Pancreas (tissue), 10 donors: ENCODE measurements at regions not wholly inside any gene's neighbourhood (a gene's known extent, or its start where the extent isn't known, plus 50 kb on each side); places are given as distances from the start of the nearest gene placed in this dataset.
"Not testable (repeated sequence)": the region's sequence is repeated elsewhere in the genome, so short reads cannot be mapped to it uniquely, and the experiment has no call there.

Experiments used
- ATAC-seq, 4 donors: fragments of 200-7000 bp; cut with Tn5 transposase; one replicate each; pipeline versions ENCODE4 v1.8.0 to v1.9.1; 2020; ENCODE audit warnings: mild to moderate bottlenecking in 4 of 4, moderate library complexity in 4 of 4
- DNase-seq, 6 donors: peaks; one replicate each; pipeline ENCODE4 v3.0.0-alpha.2; 2020
- FAIRE-seq: peaks from 2 replicates; lab custom pipeline; 2012; peaks lifted over from hg19 to GRCh38; lab: Jason Lieb, UNC
- H3K27ac ChIP-seq, 4 donors: fragments of 200-600 bp; sonication (generic); 1 replicate in 3 of 4; 2 replicates in 1 of 4; pipeline versions ENCODE4 v1.5.0 to v1.8.0; 2020
- H3K27me3 ChIP-seq, 4 donors: fragments of 200-600 bp; one replicate each; pipeline ENCODE4 v1.8.0; 2021
- H3K36me3 ChIP-seq, 3 donors: fragments of 200-600 bp; sonication (generic) in 1 of 3; one replicate each; pipeline versions ENCODE4 v1.5.0 to v1.8.0; 2020 to 2021
- H3K4me1 ChIP-seq, 3 donors: fragments of 200-600 bp; one replicate each; pipeline ENCODE4 v1.8.0; 2021
- H3K4me3 ChIP-seq, 4 donors: fragments of 200-600 bp; sonication (generic) in 2 of 4; one replicate each; pipeline versions ENCODE4 v1.5.0 to v1.8.0; 2020 to 2021
- H3K9me3 ChIP-seq, 4 donors: fragments of 200-600 bp; one replicate each; pipeline ENCODE4 v1.8.0; 2021
- CTCF ChIP-seq, 4 donors: fragments of 200-600 bp; sonication (generic) in 3 of 4; IDR thresholded peaks; one replicate each; pipeline versions ENCODE4 v1.5.0 to v1.8.0; 2021; ENCODE audit warnings: antibody characterized with exemption in 4 of 4
- WGBS, 2 donors: extraction: QIAGEN DNeasy Blood & Tissue Kit; methylation state at CpG; one replicate each; pipeline ENCODE4 v1.1.7; 2013; 5-methylcytosine and 5-hydroxymethylcytosine counted together
- intact Hi-C, 3 donors: fragments of 100-400 bp; cut with DNase I; formaldehyde crosslinking; loops; one replicate each; pipeline versions ENCODE4 v1.11.1 to v1.14.2; 2022
- donor health status: healthy with polysubstance abuse.
- donor health status: DM: no; HTN: no; CAD: no; lungs with moderate emphysema.
- donor health status: DM: no; HTN: no; CAD: no.
- donor health status: control.
- donor health status: control.
- donor health status: Bipolar disorder and iron deficiency.
- donor health status: DM: yes; HTN: yes; CAD: no.
- donor health status: DM: no; HTN: no; CAD: no.
- donor health status: DM: no; HTN: no; CAD: no.
- donor health status: DM: yes; HTN: yes; CAD: no.

DNA sequence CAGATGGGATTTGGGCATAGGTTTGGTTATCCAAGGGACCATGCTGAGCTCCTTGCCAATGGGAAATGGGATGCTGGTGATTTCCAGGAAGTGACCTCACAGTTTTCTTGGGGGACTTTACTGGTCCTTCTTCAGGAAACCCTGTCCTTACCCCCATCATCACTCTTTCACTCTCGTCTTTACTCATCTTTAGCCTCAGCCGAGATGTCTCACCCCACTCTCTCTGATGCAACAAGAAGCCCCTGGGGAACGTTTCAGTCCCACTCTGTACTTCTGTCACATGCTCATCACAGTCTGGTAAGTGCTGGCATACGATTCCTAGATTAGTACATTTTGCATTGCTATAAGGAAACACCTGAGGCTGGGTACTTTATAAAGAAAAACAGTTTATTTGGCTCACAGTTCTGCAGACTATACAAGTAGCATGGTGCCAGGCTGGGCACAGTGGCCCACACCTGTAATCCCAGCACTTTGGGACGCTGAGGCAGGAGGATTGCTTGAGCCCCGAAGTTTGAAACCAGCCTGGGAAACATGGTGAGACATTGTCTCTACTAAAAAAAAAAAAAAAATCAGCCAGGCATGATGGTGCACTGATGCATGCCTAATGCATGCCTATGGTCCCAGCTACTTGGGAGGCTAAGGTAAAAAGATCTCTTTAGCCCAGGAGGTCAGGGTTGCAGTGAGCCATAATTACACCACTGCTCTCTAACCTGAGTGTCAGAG lies 63.5 kb upstream of the VKORC1L1 start:
- Histone ChIP-seq H3K9me3 (no peaks in the 10 kb centered on the region), H3K4me1 (no peaks in the 10 kb centered on the region), H3K27ac (no peak overlapping the region), H3K4me3 (no peak overlapping the region), H3K27me3 (no peaks in the 10 kb centered on the region), H3K36me3 (no peaks in the 10 kb centered on the region)
- TF ChIP-seq CTCF (IDR thresholded peaks at IDR 0.05): no peak
- WGBS, 2 donors: 74 to 79% methylated on average over 6 of the region's 6 CpGs
- intact Hi-C loops: no loop called here
- no peak for FAIRE-seq
- no peak for DNase-seq
- ATAC-seq: no peak

DNA sequence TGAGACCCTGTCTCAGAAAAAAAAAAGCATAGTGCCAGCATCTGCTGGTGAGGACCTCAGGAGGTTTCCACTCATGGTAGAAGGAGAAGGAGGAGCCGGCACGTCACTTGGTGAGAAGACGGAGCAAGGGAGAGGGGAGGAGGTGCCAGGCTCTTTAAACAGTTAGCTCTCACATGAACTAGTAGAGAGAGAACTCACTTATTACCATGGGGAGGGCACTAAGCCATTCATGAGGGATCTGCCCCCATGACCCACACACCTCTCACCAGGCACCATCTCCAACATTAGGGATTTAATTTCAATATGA lies 62.9 kb upstream of the VKORC1L1 start:
- no peak for FAIRE-seq

DNA sequence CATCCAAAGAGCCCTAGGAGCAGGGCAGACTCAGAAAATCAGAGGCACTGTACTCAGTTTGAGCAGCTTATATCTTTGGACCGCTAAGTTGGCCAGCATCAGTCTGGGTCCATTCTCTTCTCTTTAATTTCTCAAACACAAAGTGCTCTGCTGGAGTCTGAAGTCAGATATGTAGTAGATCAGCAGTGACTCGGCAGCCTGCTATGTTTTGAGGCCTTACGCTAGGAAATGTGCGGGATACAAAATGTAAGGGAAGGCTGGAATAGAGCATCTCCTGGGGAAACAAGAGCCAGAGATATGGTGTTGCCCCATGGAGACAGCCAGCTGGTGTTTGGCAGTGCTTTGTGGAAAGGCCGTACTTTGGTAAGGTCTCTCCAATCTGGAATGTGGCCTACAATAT lies 60.6 kb upstream of the VKORC1L1 start:
- no peaks in the 10 kb centered on the region for H3K27me3 ChIP-seq
- H3K4me1 ChIP-seq: no peaks in the 10 kb centered on the region
- H3K27ac ChIP-seq: no peak overlapping the region
- H3K9me3 ChIP-seq: no peaks in the 10 kb centered on the region
- DNase-seq (no peak), ATAC-seq (no peak), FAIRE-seq (no peak)
- TF ChIP-seq CTCF (IDR thresholded peaks at IDR 0.05): no peak
- 84 to 88% methylated on average over 5 of the region's 5 CpGs for WGBS, 2 donors
- H3K4me3 ChIP-seq: no peak overlapping the region
- H3K36me3 ChIP-seq: no peaks in the 10 kb centered on the region
- intact Hi-C loops: no loop called here

More for the DNA sequence above, 62.9 kb upstream of the VKORC1L1 start:
- DNase-seq (no peak), ATAC-seq (no peak)
- intact Hi-C loops: no loop called here
- WGBS, 2 donors: 82 to 83% methylated on average over 3 of the region's 3 CpGs
- Histone ChIP-seq H3K4me3 (no peak overlapping the region), H3K9me3 (no peaks in the 10 kb centered on the region), H3K27ac (no peak overlapping the region), H3K36me3 (no peaks in the 10 kb centered on the region), H3K4me1 (no peaks in the 10 kb centered on the region), H3K27me3 (no peaks in the 10 kb centered on the region)
- TF ChIP-seq CTCF (IDR thresholded peaks at IDR 0.05): no peak

GRCh38 chr7:65814556-65815167 lies 58.2 kb upstream of the VKORC1L1 start:
- ATAC-seq, intact Hi-C loops: not testable (repeated sequence)

DNA sequence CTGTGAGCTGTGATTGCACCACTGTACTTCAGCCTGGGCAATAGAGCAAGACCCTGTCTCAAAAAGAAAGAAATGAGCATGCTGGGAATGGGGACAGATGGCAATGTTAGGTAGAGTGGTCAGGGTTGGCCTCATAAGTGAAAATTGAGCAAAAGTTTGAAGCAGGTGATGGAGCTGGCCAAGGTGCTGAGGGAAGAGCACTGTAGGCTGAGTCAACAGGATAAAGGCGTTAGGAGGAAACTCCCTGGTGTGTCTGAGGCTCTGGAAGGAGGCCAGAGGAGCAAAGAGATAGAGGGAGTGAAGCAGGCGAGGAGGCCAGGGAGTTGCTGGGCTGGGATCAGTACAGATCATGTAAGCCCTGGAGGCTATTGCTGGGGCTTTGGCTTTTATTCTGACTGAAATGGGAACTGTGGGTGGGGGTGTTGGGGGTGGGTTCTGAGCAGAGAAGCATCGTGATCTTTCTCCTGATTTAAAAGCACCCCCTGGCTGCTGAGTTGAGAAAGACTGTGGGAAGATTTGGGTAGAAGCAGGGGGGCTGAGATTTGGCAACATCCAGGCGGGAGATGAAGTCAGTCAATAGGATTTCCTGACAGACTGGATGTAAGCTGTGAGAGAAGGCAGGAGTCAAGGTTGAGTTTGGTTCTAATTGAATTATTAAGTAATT lies 52.5 kb upstream of the VKORC1L1 start:
- intact Hi-C loops: no loop called here
- no peaks in the 10 kb centered on the region for H3K9me3 ChIP-seq
- H3K4me3 ChIP-seq: no peak overlapping the region
- ATAC-seq (no peak), FAIRE-seq (no peak), DNase-seq (no peak)
- no peaks in the 10 kb centered on the region for H3K27me3 ChIP-seq
- H3K36me3 ChIP-seq: no peaks in the 10 kb centered on the region
- no peak overlapping the region for H3K27ac ChIP-seq
- no peak for TF ChIP-seq CTCF (IDR thresholded peaks at IDR 0.05)
- 55 to 60% methylated on average over 4 of the region's 4 CpGs for WGBS, 2 donors
- H3K4me1 ChIP-seq: no peaks in the 10 kb centered on the region

More at GRCh38 chr7:65814556-65815167, 58.2 kb upstream of the VKORC1L1 start:
- FAIRE-seq, H3K27ac ChIP-seq, H3K4me3 ChIP-seq, DNase-seq, H3K9me3 ChIP-seq, H3K4me1 ChIP-seq, H3K27me3 ChIP-seq, H3K36me3 ChIP-seq: not testable (repeated sequence)
- 72 to 84% methylated on average over 3 of the region's 3 CpGs for WGBS, 2 donors
